GM21381 (cell line): ENCODE measurements at regions not wholly inside any gene's neighbourhood (a gene's known extent, or its start where the extent isn't known, plus 50 kb on each side); places are given as distances from the start of the nearest gene placed in this dataset.

Experiments
- ATAC-seq: cut with Tn5 transposase; IDR thresholded peaks from one replicate; pipeline ENCODE4 v1.9.1; 2021; ENCODE audit warnings: mild to moderate bottlenecking, moderate library complexity; ENCODE audit not compliant: unreplicated experiment

GRCh38 chrX:109841869-109842579 is 109.0 kb upstream of the ACSL4 start:
- ATAC-seq, result no peak

- no peak for ATAC-seq
Measured at GRCh38 chrX:109842611-109843010, 109.6 kb upstream of the ACSL4 start.

- ATAC-seq, result peak; percentile 50
Measured at GRCh38 chrX:109843963-109844751, 111.1 kb upstream of the ACSL4 start.

GRCh38 chrX:109844986-109845385 is 111.9 kb upstream of the ACSL4 start:
- no peak for ATAC-seq

GRCh38 chrX:109845996-109846395 is 112.9 kb upstream of the ACSL4 start:
- no peak for ATAC-seq

- ATAC-seq, result no peak
Measured at GRCh38 chrX:109847257-109848187, 114.5 kb upstream of the ACSL4 start.

- peak; percentile 80 for ATAC-seq
Measured at GRCh38 chrX:109848461-109849050, 115.5 kb upstream of the ACSL4 start.

- ATAC-seq, result no peak
Measured at GRCh38 chrX:109854096-109854495, 121.0 kb upstream of the ACSL4 start.

GRCh38 chrX:109855501-109855900 is 122.4 kb upstream of the ACSL4 start:
- ATAC-seq, result no peak

- ATAC-seq, result no peak
Measured at GRCh38 chrX:109856974-109857373, 123.9 kb upstream of the ACSL4 start.

GRCh38 chrX:109857584-109858228 is 124.6 kb upstream of the ACSL4 start:
- no peak for ATAC-seq

GRCh38 chrX:109858602-109859341 is 125.7 kb upstream of the ACSL4 start:
- ATAC-seq, result no peak

- ATAC-seq, result no peak
Measured at GRCh38 chrX:109859651-109860050, 126.6 kb upstream of the ACSL4 start.

- no peak for ATAC-seq
Measured at GRCh38 chrX:109862433-109862832, 129.4 kb upstream of the ACSL4 start.

GRCh38 chrX:109863811-109864210 is 130.8 kb upstream of the ACSL4 start:
- ATAC-seq, result no peak

GRCh38 chrX:109871121-109871888 is 131.6 kb upstream of the TMEM164 start:
- no peak for ATAC-seq

- no peak for ATAC-seq
Measured at GRCh38 chrX:109872021-109872732, 130.7 kb upstream of the TMEM164 start.

- ATAC-seq, result no peak
Measured at GRCh38 chrX:109873574-109873973, 129.3 kb upstream of the TMEM164 start.
